ENCODE measurements at regions not wholly inside any gene's neighbourhood (a gene's known extent, or its start where the extent isn't known, plus 50 kb on each side); places are given as distances from the start of the nearest gene placed in this dataset.
A peak's percentile ranks its signal among the peaks of the same experiment; 100 is the strongest.
"Not testable (repeated sequence)": the region's sequence is repeated elsewhere in the genome, so short reads cannot be mapped to it uniquely, and the experiment has no call there.

DNA sequence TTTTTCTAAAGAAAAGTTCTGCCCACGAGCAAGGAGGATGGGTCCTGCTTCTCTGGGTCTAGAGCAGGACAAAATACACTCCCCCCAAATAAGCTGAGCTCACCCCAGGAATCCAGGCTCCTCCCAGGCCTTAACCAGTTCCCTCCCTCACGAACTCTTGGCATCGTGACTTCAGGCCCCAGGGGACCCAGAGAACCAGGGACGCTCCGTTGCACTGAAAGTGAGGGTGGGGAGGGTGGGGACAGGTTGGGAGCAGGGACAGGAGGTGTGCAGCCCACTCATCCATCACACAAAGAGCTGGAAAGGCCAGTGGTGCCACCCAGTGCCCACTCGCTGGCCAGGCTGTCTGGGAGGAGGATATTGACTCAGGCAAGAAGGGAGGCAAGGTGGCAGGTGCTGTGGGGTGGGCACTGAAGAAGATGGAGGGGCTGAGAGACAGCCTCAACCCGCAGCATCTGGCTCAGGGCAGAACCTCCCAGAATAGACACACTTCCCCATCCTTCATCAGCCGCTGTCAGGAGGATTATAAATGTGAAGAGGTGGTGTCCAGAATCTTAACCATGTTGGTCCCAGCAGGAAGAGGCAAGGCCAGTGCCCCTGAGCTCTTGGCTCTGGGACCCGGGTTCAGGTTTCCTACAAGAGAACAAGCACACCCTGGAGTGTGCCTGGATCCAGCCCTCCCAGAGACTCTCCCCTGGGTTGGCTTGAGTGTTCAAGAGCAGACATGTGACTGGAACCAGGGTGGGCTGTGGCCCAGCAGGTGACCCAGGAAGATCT, 67.9 kb upstream of the RPL38 start:
- DNase-seq (ENCODE audit: low spot score), result no peak

DNA sequence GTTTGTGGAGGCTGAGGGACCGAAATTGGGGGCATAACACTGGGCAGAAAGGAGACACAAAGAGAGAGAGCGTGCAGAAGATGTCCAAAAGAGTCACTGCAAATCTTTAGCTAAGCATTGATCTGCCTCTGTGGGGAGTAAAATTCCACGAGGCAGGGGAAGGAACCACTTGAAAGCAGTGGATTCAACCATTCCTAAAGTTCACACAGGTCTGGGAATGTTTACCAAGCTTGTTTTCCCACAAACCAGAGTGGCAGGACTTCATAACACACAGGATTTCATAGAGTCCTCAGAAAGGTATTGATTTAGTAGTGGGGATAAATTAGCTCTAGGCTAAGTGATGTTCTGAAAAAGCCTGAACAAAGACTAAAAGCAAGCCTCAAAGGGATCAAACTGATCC, 66.1 kb upstream of the RPL38 start:
- no peak for DNase-seq (ENCODE audit: low spot score)

DNA sequence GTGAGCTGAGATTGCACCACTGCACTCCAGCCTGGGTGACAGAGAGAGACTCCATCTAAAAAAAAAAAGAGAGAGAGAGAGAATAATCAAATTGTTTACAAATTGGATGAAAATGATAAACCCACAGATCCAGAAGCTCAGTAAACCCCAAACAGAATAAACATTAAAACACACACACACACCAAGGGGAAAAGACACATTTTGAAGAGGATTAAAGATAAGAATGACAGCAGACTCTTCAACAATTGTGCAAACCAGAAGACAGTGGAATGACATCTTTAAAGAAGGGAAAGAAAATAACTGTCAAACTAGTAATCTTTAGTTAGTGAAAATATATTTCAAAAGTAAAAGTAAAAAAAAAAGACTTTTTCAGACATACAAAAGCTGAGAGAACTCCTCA, 64.4 kb upstream of the RPL38 start:
- DNase-seq (ENCODE audit: low spot score), result no peak

DNA sequence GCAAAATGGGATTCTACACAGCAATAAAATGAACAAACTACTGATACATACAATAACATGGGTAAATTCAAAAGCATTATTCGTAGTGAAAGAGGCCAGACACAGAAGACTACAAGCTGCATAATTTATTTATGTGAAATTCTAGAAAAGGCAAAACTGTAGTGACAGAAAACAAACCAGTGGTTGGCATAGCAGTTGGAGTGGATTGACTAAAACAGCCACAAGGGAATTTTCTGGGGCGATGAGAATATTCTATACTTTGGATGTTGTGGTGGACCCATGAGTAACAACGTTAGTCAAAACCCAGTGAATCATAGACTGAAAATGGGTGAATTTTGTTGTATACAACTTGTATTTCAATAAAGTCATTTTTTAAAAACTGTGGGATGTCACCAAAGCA, 63.2 kb upstream of the RPL38 start:
- no peak for DNase-seq (ENCODE audit: low spot score)

DNA sequence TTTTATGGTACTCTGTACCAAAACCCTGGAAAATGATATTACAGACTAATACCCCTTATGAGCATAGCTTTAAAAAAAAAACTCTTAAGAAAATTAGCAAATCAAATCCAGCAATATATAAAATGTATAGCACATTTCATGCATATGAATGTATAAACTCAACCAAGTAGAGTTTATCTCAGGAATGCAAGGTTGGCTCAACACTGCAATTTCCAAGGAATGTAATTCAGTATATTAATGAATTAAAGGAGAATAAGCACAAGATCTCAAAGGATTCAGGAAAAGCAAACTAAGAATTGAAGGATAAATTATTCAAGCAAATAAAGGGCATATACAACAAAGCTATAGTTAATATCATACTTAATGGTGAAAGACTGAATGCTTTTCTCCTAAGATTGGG, 61.9 kb upstream of the RPL38 start:
- DNase-seq (ENCODE audit: low spot score), result no peak

DNA sequence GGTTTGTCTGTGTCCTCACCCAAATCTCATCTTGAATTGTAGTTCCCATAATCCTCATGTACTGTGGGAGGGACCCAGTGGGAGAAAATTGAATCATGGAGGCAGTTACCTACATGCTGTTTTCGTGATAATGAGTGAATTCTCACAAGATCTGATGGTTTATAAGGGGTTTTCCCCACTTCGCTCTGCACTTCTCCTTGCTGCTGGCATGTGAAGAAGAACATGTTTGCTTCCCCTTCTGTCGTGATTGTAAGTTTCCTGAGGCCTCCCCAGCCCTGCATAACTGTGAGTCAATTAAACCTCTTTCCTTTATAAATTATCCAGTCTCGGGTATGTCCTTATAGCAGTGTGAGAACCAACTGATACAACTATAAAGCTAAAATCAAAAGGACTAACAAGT, 60.2 kb upstream of the RPL38 start:
- not testable (repeated sequence) for DNase-seq (ENCODE audit: low spot score)

DNA sequence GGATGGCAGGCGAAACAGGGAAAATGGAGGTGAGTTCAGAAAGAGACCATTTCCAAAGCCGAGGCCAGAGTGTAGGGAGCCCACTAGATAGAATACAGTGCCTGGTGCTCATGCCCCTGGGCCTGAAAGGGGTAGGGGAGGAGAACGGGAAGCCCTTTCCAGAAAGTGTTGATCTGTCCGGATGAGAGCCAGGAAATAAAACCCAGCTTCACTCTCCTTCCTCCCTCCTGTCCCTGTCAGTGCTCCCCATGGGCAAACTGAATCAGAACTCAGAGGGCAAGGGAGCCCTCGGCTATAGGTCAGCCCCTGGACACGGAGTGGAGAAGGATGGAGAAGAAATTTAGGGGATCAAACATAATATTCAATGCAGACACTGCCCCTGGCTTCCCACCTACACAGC, 57.7 kb upstream of the RPL38 start:
- DNase-seq (ENCODE audit: low spot score), result peak; percentile 15

DNA sequence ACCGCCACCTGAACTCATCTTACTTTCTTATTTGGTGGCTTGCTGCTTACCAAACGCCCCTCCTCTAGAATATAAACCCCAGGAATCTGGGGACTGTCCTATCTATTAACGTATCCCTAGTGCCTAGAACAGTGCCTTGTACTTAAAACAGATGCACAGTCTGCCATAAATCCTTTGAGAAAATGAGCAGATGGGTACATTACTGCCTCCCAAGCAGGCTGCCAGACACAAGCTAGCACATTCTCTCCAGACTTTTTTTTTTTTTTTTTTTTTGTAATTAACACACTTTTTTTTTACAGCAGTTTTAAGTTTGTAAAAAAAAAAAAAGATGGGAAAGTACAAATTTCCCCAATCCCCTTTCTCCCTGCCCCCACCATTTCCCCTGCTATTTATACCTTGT, 57.3 kb upstream of the RPL38 start:
- DNase-seq (ENCODE audit: low spot score), result no peak

DNA sequence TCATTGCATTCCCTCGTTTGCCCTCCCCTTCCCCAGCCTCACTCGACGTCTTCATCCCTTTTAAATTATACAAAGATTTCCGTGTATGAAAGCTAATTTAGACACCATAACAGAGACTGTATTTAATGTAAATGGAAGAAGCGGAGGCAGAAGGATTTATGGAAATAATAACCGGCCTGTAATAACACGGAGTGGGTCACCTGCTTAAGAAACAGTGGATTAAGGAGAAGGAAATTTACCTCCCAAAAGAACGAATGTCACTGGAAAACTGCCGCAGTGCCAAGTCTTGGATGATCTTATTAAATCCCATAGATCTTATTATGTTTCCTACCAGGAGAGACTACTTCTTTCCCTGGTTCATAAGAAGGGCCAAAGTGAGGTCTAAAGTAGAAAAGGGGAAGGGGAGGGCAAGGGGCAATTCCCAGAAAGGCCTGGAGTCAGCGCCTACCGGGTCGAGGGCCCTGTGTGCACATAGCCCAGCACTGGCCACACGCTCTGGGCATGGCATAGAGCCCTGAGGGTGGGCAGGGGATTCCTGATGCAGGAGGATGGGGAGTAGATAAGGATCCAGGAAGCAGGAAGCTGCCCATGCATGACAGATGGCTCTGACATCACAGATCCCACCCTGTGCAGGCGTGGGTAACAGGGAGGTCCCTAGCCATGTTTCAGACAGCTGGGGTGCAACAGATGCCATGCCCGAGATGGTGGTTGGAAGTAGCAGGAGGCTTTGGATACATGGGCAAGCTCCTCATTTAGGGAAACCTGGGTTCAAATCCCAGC, 56.2 kb upstream of the RPL38 start:
- peak; percentile 35 for DNase-seq (ENCODE audit: low spot score)

DNA sequence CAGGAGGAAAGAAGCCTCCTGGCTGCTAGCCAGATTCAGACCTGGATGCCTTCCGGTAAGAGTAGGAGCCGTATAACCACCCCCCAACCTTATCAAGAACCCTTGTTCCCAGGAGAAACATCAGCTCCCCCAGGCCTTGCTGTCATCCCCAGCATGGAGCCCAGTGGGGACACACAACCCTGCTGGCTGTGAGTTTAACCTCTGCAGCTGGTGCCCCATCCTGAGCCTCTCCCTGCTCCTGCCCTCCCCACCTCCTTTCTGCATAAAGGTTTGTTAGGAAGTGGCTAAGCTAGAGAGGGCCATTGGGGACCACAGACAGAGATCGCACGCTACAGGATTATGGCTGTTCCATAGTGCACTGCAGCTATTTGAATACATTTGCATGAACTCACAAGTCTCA, 55.5 kb upstream of the RPL38 start:
- DNase-seq (ENCODE audit: low spot score), result peak; percentile 26

DNA sequence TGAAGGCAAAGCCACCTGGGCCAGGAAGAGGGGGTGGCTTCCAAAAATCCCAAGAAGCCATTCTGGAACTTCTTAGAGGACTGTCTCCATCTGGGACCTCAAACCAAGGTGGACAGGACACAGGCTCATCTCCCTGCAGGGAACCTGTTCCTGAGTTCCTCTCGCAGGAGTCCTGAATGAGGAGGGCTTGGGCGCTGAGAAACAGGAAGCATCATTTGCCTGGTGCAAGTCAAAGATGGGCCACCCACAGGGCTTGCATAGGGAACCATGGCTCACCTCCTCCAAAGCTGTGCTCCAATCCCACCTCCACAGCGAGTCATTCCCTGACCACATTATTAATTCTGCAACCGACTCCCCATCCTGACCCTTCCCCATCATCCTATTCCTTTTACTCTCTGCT, 55.0 kb upstream of the RPL38 start:
- no peak for DNase-seq (ENCODE audit: low spot score)

DNA sequence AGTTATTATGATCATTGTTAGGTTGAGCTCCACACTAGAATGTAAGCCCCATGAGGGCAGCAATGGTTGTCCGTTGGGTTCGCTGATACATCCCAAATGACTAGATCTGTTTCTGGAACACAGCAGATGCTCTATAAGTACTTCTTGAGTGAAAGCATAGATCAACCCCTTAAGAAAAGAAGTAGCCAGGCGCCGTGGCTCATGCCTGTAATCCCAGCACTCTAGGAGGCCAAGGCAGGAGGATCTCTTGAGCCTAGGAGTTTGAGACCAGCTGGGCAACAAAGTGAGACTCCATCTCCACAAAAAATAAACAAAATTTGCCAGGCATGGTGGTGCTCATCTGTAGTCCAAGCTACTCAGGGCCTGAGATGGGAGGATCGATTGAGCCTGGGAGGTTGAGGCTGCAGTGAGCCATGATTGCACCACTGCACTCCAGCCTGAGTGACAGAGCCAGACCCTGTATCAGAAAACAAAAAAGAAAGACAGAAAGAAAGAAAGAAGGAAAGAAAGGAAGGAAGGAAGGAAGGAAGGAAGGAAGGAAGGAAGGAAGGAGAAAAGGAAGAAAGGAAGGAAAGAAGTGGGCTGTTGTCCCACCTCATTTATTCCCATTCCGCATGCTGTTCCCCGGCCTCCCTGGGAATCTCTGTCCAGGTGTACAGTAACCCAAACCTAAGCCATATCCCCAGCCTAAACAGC, 54.4 kb upstream of the RPL38 start:
- peak; percentile 3 for DNase-seq (ENCODE audit: low spot score)

DNA sequence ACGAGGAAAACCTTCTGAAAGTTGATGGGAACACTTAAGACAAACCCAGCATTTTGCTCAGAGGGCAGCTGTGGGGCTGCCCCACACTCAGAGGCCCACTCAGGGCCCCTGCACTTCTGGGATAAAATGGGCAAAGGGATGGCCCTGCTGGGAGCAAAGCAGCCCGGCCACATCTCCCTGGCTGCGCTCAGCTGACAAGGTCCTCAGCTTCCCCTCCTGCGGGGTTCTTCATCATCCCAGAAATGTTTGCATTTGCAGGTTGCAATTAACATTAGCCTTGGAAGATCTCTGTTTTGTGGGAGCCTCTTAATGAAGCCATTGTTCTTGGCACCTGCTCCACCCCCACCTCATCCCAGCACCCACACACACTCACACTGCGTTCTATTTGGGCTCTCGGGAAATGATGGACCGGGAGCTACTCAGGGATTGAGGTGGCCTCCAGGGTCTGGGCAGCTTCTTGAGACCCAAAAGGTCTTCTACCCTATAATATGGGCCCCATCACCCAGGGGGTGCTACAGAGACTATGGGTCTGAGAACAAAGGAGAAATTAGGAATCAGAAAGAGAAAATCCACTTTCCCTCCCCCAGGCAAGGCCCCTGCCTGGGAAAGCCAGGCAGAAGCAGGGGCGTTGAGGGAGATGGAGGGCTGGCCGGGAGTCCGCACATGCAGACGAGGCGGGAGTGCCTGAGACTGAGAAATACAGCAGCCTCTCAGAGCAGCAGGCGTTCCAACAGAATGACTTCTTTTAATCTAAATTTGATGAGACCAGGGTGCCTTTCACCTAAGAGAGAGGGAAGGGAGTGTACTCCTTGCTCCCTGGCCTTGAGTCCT, 53.7 kb upstream of the RPL38 start:
- no peak for DNase-seq (ENCODE audit: low spot score)

DNA sequence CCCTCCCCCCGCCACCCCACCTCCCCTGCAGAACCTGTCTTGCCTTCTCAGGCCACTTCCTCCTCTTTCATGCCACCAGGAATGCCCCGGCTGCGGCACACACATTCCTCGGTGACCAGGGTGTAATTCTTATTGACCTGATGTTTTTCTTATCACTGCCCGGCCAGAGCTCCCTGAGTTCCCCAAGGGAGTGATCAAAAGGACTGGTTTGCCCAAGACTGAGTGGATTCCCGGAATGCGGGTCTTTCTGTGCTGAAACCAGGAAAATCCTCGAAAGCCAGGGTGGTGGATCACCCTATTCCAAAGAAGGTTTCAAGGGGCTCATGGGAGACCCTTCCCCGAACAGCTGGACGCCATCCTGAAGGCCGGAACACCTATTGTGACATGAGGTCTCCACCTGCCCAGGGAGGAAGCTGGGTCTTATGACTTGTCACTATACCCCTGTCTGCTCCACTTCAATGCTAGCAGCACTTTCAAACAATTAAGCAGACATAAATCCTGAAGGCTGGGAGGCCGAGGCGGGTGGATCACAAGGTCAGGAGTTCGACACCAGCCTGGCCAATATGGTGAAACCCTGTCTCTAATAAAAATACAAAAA, 53.0 kb upstream of the RPL38 start:
- DNase-seq (ENCODE audit: low spot score), result peak; percentile 55

DNA sequence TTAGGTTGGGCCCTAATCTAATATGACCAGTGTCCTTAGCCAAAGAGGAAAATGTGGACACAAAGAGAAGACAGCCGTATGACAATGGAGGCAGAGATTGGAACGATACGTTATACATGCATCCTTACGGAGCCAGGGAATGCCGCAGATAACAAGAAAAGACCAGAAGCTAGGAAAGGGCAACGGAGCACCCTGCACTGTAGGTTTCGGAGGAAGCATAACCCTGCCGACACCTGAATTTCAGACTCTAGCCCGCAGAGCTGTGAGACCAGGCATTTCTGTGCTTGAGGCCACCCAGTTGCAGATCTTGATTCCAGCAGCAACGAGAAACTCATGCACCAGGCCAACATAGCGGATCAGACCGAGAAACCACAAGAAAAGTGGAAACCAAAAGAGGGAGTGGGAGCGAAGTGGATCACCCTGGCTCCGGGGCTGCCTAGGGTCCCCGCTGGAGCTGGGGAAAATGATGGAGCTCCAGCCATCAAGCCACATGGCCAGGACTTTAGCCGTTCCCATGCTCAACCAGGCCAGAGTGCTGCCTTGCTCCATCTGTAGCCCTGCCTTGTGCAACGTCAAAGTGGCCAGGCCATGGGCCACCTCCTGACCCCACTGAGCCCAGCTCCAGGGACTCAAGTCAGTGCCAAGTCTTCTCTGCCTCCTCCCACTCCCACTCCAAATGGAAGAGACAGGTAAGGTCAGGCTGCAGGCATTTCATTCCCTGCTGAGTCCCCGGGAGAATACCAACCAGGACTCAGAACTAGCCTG, 51.7 kb upstream of the RPL38 start:
- no peak for DNase-seq (ENCODE audit: low spot score)

DNA sequence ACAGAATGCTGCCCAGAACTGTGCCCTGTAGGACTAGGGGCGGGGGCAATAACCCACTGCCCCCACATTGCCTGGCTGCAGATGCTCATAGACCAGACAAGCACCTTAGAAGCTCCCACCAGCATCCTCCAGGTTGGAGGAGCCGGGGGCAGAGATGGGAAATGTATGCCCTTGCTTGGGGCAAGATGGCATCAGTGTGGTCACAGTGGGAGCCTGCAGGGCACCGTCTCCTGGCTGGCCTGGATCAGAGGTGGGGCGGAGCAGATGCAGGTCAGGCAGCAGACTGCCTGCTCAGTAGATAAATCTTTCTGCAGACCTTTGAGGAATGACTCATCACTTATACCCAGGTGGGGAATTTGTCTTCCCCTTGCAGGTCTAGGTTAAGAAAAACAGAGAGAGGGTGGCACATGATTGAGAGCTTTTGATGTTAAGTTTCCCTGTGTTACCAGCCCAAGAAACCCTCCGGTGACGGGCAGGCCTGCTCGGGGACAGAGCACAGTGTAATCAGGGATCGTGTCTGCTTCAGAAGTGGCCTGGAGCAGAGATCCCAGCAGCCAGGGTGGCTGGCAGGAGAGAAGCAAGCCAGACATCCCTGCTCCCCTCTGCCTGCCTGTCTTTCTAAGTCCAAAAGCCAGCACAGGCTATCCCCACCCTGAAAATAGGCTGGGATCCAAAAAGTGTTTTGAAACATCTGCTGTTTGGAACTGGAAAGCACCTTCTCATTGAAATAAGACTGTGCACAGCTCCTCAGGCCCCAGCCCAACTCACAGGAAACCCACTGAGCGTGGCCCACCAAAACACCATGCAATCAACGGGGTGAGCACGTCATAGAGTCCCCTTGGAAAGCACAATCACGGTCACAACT, 50.7 kb upstream of the RPL38 start:
- no peak for DNase-seq (ENCODE audit: low spot score)

DNA sequence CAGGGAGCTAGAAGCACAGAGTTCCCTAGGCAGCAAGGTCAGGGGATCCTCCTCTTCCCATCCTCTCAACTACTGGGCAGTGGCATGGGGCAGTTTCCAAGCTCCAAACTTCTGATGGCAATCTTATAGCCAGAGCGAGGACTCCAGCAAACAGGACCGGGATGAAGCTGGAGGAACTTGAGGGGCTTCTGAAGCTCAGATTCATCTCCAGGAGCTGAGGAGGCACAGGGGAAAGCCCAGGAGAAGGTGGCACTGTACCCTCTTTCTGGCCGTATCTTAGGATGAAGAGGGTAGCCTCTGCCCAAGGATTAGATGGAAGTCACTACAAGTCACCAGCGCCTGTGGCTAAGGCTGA, 50.0 kb upstream of the RPL38 start:
- DNase-seq (ENCODE audit: low spot score), result no peak
